Colonic mucosa (tissue), 4 donors: ENCODE measurements at regions not wholly inside any gene's neighbourhood (a gene's known extent, or its start where the extent isn't known, plus 50 kb on each side); places are given as distances from the start of the nearest gene placed in this dataset.

Experiments used
- DNase-seq: peaks from one replicate; pipeline ENCODE4 v3.0.0-alpha.2; 2020
- H3K27ac ChIP-seq: fragments of 200-600 bp; one replicate; pipeline ENCODE4 v1.8.0; 2021
- H3K27me3 ChIP-seq: fragments of 200-600 bp; one replicate; pipeline ENCODE4 v1.8.0; 2021
- H3K36me3 ChIP-seq: fragments of 200-600 bp; one replicate; pipeline ENCODE4 v1.8.0; 2021
- H3K4me1 ChIP-seq: fragments of 200-600 bp; one replicate; pipeline ENCODE4 v1.8.0; 2021; ENCODE audit warnings: mild to moderate bottlenecking
- H3K4me3 ChIP-seq: fragments of 200-600 bp; one replicate; pipeline ENCODE4 v1.8.0; 2021
- H3K9ac ChIP-seq, 2 donors: one replicate each; pipeline ENCODE4 v1.7.0; 2013; ENCODE audit warnings: control low read depth in 2 of 2, low read depth in 2 of 2, low read length in 2 of 2
- H3K9me3 ChIP-seq: fragments of 200-600 bp; one replicate; pipeline ENCODE4 v1.8.0; 2021
- intact Hi-C: fragments of 100-400 bp; cut with DNase I; formaldehyde crosslinking; loops from one replicate; pipeline ENCODE4 v1.14.1; 2022
- TF ChIP-seq, protein P1 (sequence below): fragments of 200-600 bp; IDR thresholded peaks from one replicate; pipeline ENCODE4 v1.8.0; 2022; ENCODE audit warnings: antibody characterized with exemption, mild to moderate bottlenecking
- donor health status: healthy.
- donor health status: DM: no; HTN: no; CAD: no.
- donor health status: DM: no; HTN: no; CAD: no.

DNA sequence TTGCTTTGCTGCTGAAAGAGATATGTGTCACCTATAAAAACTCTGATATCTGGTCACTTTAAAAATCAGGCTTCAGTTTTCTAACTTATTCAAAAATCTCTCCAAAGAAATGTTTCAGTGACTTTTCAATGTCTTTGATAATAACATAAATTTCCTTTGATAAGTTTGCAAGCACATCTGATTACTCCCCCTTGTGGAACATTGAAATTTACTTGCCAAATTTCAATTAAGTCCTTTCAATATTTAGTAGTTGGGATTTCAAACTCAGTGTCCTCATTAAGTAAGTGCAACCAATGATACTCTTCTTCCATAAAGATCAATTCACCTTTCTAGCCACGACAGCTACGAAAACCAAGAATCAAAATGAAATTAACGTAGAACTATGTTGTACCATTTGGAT lies 151.3 kb upstream of the FAM47C start:
- H3K27ac ChIP-seq = no peak overlapping the region
- no peaks in the 10 kb centered on the region for H3K27me3 ChIP-seq
- DNase-seq = no peak
- TF ChIP-seq, protein P1, sequence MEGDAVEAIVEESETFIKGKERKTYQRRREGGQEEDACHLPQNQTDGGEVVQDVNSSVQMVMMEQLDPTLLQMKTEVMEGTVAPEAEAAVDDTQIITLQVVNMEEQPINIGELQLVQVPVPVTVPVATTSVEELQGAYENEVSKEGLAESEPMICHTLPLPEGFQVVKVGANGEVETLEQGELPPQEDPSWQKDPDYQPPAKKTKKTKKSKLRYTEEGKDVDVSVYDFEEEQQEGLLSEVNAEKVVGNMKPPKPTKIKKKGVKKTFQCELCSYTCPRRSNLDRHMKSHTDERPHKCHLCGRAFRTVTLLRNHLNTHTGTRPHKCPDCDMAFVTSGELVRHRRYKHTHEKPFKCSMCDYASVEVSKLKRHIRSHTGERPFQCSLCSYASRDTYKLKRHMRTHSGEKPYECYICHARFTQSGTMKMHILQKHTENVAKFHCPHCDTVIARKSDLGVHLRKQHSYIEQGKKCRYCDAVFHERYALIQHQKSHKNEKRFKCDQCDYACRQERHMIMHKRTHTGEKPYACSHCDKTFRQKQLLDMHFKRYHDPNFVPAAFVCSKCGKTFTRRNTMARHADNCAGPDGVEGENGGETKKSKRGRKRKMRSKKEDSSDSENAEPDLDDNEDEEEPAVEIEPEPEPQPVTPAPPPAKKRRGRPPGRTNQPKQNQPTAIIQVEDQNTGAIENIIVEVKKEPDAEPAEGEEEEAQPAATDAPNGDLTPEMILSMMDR = no peak
- intact Hi-C loops = no loop called here
- H3K36me3 ChIP-seq = no peaks in the 10 kb centered on the region
- no peaks in the 10 kb centered on the region for H3K9me3 ChIP-seq
- H3K4me1 ChIP-seq = no peaks in the 10 kb centered on the region
- H3K4me3 ChIP-seq = no peak overlapping the region
- no peak overlapping the region for H3K9ac ChIP-seq

DNA sequence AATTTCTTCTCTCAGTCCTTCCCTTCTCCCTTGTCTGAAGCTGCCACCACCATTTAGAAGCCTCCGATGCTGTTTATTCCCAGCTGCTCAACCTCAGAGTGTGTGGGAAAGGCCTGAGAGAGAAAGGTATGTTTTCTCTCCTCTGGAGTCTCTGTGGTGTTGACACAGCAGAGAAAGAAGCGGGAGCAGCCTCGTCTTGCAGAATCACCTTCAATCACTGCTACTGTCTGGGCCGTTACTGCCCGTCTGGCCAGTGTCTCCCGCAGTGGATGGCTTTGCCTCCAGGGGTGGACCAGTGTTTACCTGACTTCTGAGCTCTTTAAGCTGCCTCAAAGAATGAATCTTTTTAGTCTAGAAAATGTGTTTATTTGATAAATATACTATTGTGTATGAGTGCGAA lies 148.9 kb upstream of the FAM47C start:
- Histone ChIP-seq H3K9ac (no peak overlapping the region), H3K4me1 (no peaks in the 10 kb centered on the region), H3K27ac (no peak overlapping the region), H3K27me3 (no peaks in the 10 kb centered on the region), H3K4me3 (no peak overlapping the region), H3K9me3 (no peaks in the 10 kb centered on the region), H3K36me3 (no peaks in the 10 kb centered on the region)
- no peak for DNase-seq
- TF ChIP-seq, protein P1 = no peak
- intact Hi-C loops = no loop called here

DNA sequence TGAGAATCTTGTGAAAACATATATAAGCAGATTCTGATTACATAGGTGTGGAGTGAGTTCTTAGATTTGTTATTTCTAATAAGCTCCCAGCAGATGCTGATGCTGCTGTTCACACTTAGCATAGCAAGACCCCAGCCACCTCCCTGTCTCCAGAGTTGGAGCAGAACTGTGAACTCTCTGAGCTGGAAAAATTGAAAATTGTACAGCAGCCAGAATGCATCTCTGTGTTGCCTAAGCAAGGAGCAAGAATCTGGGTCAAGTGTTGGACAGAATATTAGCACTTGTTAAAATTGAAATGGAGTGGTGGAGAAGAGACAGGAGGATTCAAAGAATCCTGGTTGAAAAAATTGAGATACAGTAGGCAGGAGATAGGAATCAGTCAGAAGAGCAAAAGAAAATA lies 146.6 kb upstream of the FAM47C start:
- Histone ChIP-seq H3K9ac (no peak overlapping the region), H3K27ac (no peak overlapping the region), H3K4me3 (no peak overlapping the region), H3K9me3 (no peaks in the 10 kb centered on the region), H3K4me1 (no peaks in the 10 kb centered on the region), H3K27me3 (no peaks in the 10 kb centered on the region), H3K36me3 (no peaks in the 10 kb centered on the region)
- TF ChIP-seq, protein P1 = no peak
- intact Hi-C loops = loop anchor here (10.0 kb wide), 1 partner anchor 967 kb away; no protein-coding TSS in a partner anchor
- no peak for DNase-seq

DNA sequence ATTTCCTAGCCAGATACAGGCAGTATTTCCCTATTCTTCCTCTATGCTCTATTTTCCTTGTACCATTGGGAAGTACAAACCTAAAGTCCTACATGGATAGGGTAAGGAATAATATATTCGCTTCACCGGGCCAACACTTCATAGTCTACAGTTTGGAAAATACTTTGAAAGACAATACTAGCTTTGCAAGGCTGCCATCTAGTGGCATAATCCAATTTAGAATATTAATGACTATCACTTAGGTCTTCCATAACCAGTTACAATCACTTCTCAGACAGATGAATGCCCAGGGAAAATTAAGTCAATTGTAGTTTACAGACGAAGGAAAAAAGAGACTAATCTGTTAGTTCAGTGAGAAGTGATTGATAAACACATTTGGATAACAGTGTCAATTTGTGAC lies 141.0 kb upstream of the FAM47C start:
- TF ChIP-seq, protein P1 = peak; percentile 56
- H3K4me1 ChIP-seq = no peaks in the 10 kb centered on the region
- H3K36me3 ChIP-seq = no peaks in the 10 kb centered on the region
- no peak overlapping the region for H3K9ac ChIP-seq
- DNase-seq = no peak
- no peaks in the 10 kb centered on the region for H3K27me3 ChIP-seq
- no peaks in the 10 kb centered on the region for H3K9me3 ChIP-seq
- H3K27ac ChIP-seq = no peak overlapping the region
- no peak overlapping the region for H3K4me3 ChIP-seq
- intact Hi-C loops = loop anchor here (10.0 kb wide), 1 partner anchor 972 kb away; no protein-coding TSS in a partner anchor

DNA sequence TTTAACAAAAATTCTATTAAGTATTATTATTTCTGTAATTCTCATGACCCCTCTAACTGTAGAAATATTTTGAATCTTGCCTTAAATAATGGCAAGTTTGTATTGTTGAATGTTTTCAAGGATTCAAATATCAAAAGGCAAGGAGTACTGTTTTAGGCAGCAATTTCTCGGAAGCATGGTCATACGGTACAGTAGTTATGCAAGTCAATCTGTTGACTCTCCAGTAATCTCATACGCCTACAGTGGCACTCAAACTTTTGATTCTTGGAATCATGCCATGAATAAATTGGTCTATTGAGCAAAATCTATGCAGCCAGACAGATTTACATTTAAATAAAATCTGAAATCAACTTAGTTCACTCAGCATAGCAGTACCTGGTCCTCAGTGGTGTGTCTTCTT lies 139.6 kb upstream of the FAM47C start:
- no peaks in the 10 kb centered on the region for H3K9me3 ChIP-seq
- TF ChIP-seq, protein P1 = no peak
- DNase-seq = no peak
- no peak overlapping the region for H3K9ac ChIP-seq
- H3K27ac ChIP-seq = no peak overlapping the region
- no peak overlapping the region for H3K4me3 ChIP-seq
- H3K36me3 ChIP-seq = no peaks in the 10 kb centered on the region
- no peaks in the 10 kb centered on the region for H3K4me1 ChIP-seq
- no peaks in the 10 kb centered on the region for H3K27me3 ChIP-seq
- intact Hi-C loops = loop anchor here (10.0 kb wide), 1 partner anchor 974 kb away; no protein-coding TSS in a partner anchor

DNA sequence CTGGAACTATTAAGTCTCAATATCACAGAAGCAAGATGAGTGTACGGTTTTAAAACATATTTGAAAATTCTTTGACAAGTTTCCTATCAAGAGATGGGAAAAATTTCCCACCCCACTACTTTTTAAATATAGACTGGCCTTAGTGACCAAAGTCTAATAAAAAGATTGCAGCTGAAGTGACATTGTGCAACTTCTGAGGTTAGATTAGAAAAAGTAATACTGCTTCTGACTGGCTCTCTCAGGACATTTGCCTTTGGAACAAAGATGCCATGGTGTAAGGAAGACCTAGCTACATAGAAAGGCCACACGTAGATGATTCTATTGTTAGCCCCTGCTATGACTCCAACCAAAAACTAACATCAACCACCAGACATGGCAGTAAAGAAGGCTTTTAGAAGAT lies 138.7 kb upstream of the FAM47C start:
- intact Hi-C loops = loop anchor here (10.0 kb wide), 1 partner anchor 975 kb away; no protein-coding TSS in a partner anchor
- no peaks in the 10 kb centered on the region for H3K9me3 ChIP-seq
- H3K36me3 ChIP-seq = no peaks in the 10 kb centered on the region
- H3K9ac ChIP-seq = no peak overlapping the region
- no peak for DNase-seq
- no peak overlapping the region for H3K27ac ChIP-seq
- H3K4me1 ChIP-seq = no peaks in the 10 kb centered on the region
- no peaks in the 10 kb centered on the region for H3K27me3 ChIP-seq
- H3K4me3 ChIP-seq = no peak overlapping the region
- TF ChIP-seq, protein P1 = no peak
